OCI-M2 (cell line): ENCODE measurements at regions not wholly inside any gene's neighbourhood (a gene's known extent, or its start where the extent isn't known, plus 50 kb on each side); places are given as distances from the start of the nearest gene placed in this dataset.

ENCODE experiments used
- DNase-seq: peaks from one replicate; lab custom pipeline; 2025; ENCODE audit not compliant: unreplicated experiment; lab: John Stamatoyannopoulos, UW

DNA sequence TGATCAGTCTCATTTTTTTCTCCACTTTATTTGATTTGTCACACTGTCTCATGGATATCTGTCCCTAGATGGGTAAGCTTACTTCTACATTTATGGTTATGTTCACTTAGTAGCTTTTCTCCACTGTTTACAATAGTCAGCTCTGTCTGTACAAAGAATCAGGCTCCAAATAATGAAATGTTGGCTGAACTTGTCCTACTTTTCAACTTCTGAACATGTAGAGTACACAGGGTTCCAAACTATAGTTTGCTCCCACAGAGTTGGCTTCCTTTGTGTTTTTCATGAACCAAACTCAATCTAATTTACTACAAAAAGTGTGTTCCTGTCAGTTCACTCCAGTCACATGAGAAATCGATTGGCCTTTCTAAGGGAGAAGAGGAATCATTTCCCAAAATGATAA, 175.0 kb downstream of the CCDC71L start:
- DNase-seq = no peak

DNA sequence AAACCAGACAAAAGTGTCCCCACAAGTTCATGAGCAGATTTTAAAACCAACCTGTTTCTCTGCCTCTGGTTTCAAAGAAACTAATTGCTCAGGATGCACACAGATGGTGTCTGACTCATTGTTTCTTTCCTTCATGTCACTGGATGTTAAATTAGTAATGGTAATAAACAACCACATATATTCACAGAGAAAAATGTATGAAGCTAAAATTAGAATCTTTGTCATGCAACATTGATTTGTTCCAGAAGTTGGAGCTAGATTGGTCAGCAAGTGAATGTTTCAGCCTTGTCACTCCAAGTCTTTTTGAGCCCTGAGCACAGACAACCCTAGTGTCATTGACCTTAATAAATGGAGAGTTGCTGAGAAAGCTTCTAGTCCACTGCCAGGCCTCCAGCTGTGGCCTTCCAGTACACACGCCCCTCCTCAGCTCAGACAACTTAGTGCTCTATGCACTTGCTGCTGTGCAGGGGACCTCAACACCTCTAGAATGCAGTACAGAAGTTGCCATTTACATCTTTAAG, 175.9 kb downstream of the CCDC71L start:
- DNase-seq = no peak

DNA sequence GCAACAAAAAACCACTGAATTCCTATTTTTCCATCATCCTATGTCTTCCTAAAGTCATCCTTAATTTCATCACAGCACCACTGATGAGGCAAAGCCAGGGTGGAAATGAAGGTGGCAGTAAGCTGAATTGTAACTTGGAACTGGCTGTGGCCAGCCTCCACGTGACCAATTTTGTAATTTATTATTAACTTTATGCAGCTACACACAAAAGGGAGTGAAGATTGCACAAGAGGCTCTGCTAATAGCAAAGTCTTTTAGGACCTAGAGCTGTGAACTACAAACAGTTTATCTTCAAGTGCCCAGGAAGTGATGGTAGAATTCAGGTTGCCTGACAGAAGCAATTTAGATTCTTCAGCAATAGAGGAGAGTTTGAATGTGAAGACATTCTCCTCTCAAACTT, 176.4 kb downstream of the CCDC71L start:
- no peak for DNase-seq

DNA sequence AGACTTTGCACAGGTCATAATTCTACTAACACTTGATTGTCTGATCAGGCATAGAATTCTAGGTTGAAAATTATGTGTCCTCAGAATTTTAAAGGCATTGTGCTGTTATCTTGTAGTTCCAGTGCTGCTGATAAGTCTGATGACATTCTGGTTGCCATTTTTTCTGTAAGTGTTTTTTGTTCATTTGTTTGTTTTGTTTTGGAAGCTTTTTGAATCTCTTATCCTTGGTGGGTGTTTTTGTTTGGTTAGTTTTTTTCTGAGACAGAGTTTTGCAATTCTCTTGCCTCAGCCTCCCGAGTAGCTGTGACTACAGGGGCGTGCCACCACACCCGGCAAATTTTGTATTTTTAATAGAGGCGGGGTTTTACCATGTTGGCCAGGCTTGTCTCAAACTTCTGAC, 178.9 kb downstream of the CCDC71L start:
- DNase-seq = no peak

- DNase-seq = no peak
These were observed 180.3 kb downstream of the CCDC71L start for GRCh38 chr7:106480616-106481031.

DNA sequence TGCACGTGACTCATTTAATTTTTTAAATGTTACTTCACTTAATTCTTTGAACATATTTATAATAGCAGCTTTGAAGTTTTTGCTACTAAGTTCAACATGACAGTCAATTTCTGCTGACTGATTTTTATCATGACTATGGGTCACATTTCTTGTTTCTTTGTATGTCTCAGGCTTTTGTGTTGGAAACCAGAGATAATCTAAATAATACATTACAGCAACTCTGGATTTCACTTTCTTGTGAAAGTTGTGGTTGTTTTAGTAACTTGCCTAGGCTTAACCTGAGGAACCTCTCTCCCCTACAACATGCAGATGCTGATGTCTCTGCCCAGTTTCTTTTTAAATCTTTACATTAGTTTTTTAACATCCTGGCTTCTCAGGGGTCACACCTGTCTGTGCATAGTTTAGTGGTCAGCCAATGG, 180.8 kb downstream of the CCDC71L start:
- DNase-seq = no peak

DNA sequence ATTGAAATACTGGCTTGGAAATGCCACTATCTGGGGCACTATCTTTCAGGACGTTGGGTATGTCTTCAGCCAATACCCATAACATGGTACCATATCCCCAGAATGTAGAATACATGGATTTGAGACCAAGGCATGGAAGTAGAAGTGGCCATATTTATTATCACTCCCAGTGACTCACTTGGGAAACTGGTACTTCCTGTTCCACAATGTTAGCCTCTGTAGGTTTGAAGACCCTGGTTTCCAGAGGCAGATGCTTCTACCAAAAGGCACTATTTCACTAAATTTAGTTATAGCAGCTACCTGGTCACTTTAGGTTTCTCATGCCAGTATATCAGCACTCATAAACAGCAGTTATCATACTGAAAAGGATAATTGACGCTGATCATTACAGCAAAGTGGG, 184.2 kb downstream of the CCDC71L start:
- no peak for DNase-seq

DNA sequence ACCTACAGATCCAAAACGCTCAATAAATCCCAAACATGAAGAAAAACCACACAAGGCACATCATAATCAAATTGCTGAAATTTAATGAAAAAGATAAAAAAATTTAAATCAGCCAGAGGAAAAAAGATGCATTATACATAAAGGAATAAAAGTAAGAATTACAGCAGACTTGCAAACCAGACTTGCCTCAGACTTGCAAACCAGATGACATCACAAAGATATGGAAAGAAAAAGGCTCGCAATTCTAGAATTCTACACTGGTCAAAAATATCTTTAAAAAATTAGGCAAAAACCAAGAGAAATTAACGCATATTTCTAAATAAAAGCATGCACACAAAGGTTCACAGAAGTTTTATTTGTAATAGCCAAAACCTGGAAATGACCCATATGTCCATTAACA, 188.0 kb upstream of the NAMPT start:
- no peak for DNase-seq

DNA sequence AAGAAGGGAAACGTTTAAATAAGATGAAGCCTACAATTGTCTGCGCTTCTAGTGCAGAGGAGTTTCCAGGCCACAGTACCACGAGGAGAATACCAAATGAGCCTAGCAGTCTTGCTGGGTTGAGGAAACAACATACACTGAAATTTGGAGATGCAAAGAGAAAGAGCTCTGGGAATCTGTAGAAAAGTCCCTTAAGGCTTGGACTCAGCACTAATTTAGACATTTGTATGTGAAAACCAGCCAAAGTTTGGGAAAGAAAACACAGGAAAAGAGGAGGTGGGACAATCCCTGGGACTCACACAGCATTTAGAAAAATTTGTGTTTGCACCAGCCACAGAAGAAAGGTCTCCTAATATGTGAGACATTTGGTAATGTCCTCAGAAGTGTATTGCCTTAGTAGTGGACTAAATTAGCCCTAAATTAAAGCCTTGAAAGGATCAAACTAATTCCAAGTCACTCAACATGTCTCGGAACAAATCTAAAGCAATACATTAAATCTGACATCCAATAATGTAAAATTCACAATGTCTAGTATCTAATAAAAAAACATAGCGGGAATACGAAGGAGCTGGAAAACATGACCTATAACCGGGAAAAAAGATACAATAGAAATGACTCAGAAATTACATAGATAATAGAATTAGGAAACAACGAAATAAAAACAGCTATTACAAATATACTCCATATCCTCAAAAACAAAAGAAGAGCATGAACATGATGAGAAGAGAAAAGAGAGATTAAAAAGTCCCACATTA, 187.1 kb upstream of the NAMPT start:
- DNase-seq = no peak

DNA sequence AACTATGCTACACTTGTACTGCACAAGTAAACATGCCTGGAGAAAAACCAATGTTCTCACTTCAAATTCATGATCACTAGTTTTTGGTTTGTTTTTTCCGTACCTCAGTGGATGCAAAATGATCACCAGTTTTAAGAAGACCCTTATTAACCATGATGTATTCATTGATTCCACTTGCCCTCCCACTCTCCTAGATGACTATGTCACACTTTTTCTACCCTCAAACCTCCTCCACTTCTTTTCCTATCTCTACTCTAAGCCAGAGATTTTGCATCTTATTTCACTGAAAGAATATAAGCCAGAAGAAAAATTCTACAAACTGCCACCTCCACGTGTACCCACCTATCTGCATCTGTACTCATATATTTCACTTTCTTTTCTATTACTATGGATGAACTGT, 186.2 kb upstream of the NAMPT start:
- no peak for DNase-seq

- no peak for DNase-seq
These were observed 182.1 kb upstream of the NAMPT start for GRCh38 chr7:106466867-106467266.

DNA sequence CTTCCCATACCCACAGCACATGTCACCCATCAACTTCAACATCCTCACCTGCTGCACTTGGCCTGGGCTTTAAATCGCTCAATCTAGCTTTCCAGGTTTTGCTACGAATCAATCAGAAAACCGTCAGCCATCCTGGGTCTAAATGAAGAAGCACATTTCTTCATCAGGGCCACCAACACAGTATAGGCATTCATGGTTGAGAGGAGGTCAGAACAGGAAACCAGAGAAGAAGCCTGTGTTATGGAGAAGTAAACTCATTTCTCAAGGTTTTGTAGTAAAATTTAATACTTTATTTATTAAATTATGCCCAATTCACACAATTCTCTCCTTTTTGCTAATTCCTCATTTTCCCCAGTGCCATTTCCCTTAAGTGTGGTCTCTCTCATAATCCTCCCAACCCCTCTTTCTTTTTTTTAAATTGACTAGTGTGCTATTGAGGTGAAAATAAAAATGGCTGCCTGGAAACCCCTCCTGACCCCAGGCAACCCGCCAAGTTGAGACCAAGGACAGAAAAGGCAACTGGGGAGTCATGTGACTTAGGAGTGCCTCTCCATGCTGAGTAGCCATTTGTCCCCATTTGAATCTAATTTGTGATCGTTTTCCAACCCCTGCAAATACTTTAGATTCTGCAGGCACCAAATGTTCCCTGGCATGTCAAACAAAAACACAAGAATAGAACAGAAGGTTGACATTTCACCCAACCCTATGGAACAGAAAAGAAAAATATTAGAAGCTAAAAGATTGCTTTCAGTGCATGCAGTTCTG, 181.1 kb upstream of the NAMPT start:
- DNase-seq = no peak

GRCh38 chr7:106464651-106465050, 179.9 kb upstream of the NAMPT start:
- no peak for DNase-seq

GRCh38 chr7:106463851-106464611, 179.2 kb upstream of the NAMPT start:
- no peak for DNase-seq

DNA sequence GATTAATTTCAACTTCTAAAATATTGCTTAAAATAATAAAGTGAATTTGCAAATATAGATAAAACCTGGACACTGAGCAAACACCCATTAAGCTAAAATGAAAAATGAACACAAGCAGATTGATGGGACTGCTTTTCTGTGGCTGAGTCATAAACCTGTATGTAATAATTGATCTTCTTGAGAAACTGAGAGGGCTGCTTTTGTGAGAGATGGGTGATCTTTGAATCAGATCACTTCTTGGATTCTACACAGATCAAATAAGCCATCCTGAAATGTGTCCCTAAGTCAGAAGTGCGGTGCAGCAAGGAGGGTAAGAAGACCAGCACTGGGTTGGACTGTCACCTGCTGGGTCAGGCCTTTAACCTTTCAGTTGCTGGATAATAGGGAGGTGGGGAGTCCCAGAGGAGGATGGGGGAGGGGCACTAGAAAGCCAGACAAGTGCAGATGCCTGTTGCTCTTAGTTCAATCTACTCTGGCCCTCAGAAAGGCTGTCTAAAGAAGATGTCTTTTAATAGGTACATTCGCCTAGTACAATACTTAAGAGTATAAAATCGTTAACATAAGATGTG, 178.2 kb upstream of the NAMPT start:
- no peak for DNase-seq

- no peak for DNase-seq
These were observed 177.6 kb upstream of the NAMPT start for GRCh38 chr7:106462365-106462859.

DNA sequence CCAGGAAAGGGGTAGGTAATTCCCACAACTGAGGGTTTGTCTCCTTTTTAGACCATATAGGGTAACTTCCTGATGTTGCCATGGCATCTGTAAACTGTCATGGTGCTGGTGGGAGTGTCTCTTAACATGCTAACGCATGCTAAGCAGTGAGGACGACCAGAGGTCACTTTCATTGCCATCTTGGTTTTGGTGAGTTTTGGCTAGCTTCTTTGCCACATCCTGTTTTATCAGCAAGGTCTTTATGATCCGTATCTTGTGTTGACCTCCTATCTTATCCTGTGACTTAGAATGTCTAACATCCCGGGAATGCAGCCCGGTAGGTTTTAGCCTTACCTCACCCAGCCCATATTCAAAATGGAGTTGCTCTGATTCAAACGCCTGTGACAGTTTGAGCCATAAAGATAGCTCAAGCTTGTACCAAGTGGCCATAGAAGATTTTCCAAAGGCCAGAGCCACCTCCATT, 176.0 kb upstream of the NAMPT start:
- DNase-seq = no peak

DNA sequence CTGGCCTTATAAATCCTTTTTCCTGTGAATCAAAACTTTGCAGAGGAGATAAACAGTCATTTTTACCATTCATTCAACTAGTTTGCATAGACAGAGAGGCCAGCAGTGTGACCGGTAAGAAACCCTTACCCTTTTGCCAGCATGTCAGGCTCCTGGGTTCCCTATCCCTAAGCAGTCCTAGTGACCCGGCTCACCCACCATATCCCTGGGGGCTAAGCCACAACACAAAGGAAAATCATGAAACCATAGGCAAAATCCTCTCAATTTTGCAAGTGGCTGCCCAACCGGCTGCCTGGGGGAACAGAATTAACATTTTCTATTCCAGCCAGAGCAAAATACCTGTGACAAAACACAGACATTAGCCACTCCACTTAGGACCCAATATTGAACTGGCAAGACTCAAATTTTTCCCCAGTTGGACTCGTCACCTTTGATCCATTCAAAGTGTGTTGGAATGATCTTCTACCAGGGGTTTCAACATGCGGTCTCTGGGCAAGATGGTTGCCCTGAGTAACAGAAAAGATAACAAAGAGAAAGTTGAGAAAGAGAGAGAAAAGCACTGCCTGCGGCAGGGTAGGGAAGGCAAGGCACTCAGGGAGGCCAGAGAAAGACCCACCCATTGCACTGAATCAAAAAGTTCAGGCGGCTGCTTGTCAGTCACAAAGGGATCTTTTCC, 174.8 kb upstream of the NAMPT start:
- DNase-seq = no peak

DNA sequence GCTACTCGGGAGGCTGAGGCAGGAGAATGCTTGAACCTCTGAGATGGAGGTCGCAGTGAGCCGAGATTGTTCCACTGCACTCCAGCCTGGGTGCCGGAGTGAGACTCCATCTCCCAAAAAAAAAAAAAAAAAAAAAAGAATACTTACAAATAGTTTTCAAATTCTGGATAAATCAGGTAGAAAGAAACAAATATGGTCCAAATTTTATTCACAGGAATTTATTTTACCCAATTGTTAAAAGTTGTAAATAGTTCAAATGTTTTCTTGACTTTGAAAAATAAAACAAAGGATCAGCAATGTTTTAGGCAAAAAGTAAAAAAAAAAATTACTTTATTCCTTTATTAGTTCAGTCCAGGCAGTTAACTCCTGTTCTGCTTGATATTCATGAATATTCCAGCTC, 172.9 kb upstream of the NAMPT start:
- DNase-seq = no peak

GRCh38 chr7:106456329-106456728, 171.5 kb upstream of the NAMPT start:
- DNase-seq = no peak
